ENCODE measurements at regions not wholly inside any gene's neighbourhood (a gene's known extent, or its start where the extent isn't known, plus 50 kb on each side); places are given as distances from the start of the nearest gene placed in this dataset.
"Not testable (repeated sequence)": the region's sequence is repeated elsewhere in the genome, so short reads cannot be mapped to it uniquely, and the experiment has no call there.

GRCh38 chr16:66026787-66027330 is 339.6 kb upstream of the CDH5 start:
- DNase-seq (ENCODE audit: low read depth) = no peak
- TF ChIP-seq CTCF (IDR thresholded peaks at IDR 0.05; ENCODE audit: control insufficient read depth, extremely low read depth, insufficient read depth) = no peak
- H3K4me3 ChIP-seq (ENCODE audit: low read depth, low read length) = no peak overlapping the region

GRCh38 chr16:66026211-66026610 is 340.3 kb upstream of the CDH5 start:
- peak; percentile 0 for DNase-seq (ENCODE audit: low read depth)
- H3K4me3 ChIP-seq (ENCODE audit: low read depth, low read length) = no peak overlapping the region
- TF ChIP-seq CTCF (IDR thresholded peaks at IDR 0.05; ENCODE audit: control insufficient read depth, extremely low read depth, insufficient read depth) = peak; percentile 61

- no peak overlapping the region for H3K4me3 ChIP-seq (ENCODE audit: low read depth, low read length)
- TF ChIP-seq CTCF (IDR thresholded peaks at IDR 0.05; ENCODE audit: control insufficient read depth, extremely low read depth, insufficient read depth) = no peak
- no peak for DNase-seq (ENCODE audit: low read depth)
Observed at GRCh38 chr16:66025751-66026150, 340.7 kb upstream of the CDH5 start.

GRCh38 chr16:66024567-66024966 is 341.9 kb upstream of the CDH5 start:
- DNase-seq (ENCODE audit: low read depth); H3K4me3 ChIP-seq (ENCODE audit: low read depth, low read length): not testable (repeated sequence)

GRCh38 chr16:66023481-66023880 is 343.0 kb upstream of the CDH5 start:
- no peak overlapping the region for H3K4me3 ChIP-seq (ENCODE audit: low read depth, low read length)
- no peak for TF ChIP-seq CTCF (IDR thresholded peaks at IDR 0.05; ENCODE audit: control insufficient read depth, extremely low read depth, insufficient read depth)
- DNase-seq (ENCODE audit: low read depth) = no peak

DNA sequence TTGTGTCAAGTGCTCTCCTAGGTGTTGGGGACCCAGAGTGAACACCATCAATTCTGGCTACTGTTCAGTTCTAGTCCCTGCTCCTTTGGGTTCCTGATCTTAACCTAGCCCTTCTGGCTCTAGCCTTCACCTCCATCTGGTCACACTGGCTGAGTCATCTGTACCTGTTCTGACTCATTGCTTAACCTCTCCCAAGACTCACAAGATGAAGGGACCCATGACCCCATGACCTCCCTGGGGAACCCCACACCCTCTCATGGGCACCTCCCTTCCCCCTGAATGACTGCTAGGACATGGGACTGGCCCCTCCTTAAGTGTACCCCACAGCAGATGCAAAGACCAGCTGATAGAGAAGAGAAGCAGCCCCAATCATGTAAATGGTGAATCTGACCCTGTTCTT is 345.8 kb upstream of the CDH5 start:
- DNase-seq (ENCODE audit: low read depth) = no peak
- no peak overlapping the region for H3K4me3 ChIP-seq (ENCODE audit: low read depth, low read length)
- no peak for TF ChIP-seq CTCF (IDR thresholded peaks at IDR 0.05; ENCODE audit: control insufficient read depth, extremely low read depth, insufficient read depth)

DNA sequence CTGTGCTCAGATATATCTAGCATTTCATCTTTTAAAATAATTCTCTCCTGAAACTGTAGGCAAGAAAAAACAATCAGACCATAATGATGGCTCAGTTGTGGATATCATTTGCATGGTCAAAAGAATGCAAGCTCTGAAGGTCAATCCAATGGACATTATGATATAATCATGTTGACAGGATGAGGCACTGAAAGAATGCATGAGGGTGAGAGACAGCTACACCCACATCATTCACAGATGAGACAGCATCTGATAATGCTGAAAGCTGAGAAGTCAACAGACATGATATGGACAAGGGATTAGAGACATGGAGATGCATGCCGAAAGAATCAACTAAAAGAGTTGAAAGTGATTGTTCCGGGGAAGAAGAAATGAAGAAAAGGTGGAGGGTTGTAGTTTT is 346.4 kb upstream of the CDH5 start:
- DNase-seq (ENCODE audit: low read depth) = no peak
- H3K4me3 ChIP-seq (ENCODE audit: low read depth, low read length) = no peak overlapping the region
- no peak for TF ChIP-seq CTCF (IDR thresholded peaks at IDR 0.05; ENCODE audit: control insufficient read depth, extremely low read depth, insufficient read depth)

GRCh38 chr16:66019502-66019901 is 347.0 kb upstream of the CDH5 start:
- not testable (repeated sequence) for H3K4me3 ChIP-seq (ENCODE audit: low read depth, low read length); DNase-seq (ENCODE audit: low read depth)
